ENCODE measurements at regions not wholly inside any gene's neighbourhood (a gene's known extent, or its start where the extent isn't known, plus 50 kb on each side); places are given as distances from the start of the nearest gene placed in this dataset.

DNA sequence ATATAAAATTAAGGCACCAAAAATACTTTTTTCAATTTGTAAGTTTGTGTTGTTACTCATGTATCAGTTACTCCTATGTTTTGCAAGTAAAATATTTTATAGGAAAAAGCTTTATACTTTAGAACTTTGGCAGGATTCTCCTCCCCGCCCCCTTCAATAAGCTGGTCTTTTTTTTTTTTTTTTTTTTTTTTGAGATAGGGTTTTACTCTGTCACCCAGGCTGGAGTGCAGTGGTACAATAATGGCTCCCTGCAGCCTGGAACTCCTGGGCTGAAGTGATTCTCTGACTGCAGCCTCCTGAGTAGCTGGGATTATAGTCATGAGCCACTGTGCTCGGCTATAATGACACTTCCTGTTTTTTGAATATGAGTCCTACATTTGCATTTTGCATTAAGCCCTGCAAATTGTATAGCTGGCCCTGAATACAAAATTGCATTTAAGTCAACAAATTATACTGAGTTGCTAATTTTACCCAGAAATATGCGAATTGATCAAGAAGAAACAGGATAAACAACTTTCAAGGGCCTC is 192.9 kb downstream of the PIK3R1 start:
- no peak for DNase-seq

DNA sequence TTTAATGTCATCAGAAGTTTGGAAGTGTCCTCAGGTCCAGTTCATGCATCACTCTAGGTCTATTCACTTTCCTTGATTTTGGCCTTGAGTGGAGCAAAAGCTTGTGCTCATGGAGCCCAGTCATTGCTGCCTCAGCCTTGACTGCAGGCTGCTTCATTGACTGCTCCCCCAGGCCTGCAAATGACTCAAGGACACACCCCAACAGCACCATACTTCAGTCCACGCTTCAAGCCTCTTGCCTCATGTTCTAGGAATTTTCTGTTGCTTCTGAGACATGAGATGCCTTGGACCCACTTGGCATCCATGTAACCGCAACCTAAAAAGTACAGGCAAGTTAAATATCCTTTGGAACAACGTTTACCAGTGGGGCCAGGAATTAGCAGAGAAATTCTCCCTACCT is 193.7 kb downstream of the PIK3R1 start:
- DNase-seq, result no peak

DNA sequence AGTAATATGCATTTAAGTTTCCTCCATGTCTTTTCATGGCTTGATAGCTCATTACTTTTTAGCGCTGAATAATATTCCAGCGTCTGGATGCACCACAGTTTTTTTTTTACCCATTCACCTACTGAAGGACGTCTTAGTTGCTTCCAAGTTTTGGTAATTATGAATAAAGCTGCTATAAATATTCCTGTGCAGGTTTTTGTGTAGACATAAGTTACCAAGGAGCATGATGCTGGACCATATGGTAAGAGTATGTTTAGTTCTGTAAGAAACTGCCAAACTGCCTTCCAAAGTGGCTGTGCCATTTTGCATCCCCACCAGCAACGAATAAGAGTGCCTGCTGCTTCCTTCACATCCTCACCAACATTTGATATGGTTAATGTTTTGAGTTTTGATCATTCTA is 195.6 kb downstream of the PIK3R1 start:
- no peak for DNase-seq

DNA sequence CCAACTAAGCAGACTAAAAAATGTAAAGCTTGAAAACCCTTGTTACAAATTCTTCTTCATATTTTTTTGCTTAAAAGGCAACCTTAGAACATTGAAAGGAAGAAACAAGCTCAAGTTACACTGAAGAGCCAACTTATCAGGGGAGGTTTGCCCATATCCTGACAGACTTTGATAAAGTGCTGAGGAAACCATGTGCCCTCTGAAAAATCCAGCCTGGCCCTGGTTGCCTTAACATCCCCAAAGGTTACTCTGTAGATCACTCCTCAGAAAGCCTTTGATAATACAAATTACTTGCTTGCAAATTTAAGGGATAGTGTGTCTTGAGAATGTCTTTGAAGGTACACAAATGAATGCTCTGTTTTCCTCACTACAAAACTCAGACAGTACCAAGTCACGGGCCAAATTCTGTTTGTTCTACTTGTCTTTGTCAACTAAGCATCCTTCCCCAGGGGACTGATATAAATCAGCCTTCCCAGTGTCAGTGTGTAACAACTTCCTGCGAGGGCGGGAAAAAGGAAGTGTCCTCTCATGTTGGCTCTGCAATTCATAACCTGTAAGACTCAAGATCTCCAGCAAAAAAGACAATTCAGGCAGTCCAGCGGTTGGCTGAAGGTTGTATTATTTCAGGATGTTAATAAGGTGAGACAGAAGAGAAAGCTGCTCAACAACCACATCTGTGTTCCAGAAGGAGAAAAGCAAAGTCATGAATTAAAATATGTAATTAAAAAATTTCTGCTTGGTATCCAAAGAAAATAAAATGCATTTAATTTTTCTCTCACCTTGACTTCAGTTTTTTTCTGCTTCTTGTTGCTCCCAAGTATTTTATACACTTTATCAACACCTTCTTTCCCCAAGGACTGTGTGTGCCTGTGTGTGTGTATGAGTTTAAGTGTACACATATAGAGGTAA is 199.9 kb downstream of the PIK3R1 start:
- no peak for DNase-seq

DNA sequence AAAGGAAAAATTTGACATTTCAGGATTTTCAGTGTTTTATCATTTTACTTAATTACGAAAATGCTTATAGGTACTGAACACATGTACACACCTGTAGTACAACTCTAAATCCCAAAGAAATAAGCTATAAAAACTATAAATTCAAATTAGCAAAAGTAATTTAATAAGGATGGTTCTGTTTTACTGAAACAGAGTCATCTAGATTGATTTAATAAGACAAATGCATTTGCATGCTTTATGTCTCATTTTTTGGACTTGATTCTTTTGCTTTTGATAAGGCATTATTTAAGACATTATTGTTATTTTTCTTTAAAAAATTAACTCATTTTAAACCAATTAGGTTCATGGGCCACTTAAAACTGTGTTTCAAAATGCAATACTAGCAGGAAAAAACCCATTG is 201.2 kb downstream of the PIK3R1 start:
- no peak for DNase-seq

DNA sequence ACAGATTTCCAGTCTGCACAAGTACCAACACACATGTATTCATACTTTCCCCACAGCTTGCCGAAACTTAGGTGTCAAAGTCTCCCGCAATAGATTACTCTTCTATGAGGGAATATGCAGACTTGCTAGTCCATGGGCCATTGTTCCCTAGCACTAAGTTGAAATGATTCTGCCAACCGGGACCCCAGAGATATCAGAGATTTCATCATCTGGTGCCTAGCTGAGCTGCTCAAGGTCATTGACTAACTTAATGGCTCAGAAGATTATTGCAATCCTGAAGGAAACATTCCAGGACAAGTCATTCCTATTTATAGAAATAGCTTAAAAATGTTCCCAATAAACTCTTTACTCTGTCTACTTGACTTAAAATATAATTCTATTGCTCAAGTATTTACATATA is 202.6 kb downstream of the PIK3R1 start:
- DNase-seq, result no peak

DNA sequence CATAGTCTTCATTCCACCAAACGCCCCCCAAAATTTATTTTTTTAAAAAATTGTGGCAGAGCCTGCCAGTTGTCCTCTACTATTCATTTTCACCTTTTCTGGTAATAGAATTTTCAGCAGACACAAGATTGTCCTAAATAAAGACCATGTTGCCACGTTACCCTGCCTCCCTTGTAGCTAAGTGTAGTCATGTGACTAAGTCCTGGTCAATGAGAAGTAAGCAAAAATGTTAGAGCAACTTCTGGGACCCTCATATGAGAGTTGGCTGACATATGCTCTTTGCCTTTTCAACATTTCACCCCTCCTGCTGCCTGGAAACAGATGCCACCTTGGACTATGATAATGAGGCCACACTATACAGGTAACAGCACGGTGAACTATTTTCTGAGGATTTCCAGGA is 203.1 kb downstream of the PIK3R1 start:
- DNase-seq, result no peak

DNA sequence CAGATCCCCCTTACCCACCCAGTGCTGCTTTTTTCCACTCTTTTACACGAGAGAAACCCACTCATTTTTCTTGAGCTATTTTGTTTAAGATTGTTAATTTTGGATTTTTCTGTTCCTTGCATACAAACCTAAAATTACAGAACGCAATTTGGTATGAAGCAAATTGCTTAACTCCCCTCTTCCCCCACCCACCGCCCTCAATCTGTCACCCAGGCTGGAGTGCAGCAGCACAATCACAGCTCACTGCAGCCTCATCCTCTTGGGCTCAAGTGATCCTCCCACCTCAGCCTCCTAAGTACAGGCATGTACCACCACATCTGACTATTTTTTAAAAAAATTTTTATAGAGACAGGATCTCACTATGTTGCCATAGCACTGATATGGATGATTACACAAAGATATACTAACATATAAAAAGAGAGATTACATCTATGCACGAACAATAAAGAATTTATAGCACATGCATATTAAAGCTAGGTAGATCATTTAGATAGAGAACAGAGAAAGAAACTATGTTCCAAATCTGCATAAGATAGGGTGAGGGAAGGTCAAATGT is 203.6 kb downstream of the PIK3R1 start:
- DNase-seq, result no peak

DNA sequence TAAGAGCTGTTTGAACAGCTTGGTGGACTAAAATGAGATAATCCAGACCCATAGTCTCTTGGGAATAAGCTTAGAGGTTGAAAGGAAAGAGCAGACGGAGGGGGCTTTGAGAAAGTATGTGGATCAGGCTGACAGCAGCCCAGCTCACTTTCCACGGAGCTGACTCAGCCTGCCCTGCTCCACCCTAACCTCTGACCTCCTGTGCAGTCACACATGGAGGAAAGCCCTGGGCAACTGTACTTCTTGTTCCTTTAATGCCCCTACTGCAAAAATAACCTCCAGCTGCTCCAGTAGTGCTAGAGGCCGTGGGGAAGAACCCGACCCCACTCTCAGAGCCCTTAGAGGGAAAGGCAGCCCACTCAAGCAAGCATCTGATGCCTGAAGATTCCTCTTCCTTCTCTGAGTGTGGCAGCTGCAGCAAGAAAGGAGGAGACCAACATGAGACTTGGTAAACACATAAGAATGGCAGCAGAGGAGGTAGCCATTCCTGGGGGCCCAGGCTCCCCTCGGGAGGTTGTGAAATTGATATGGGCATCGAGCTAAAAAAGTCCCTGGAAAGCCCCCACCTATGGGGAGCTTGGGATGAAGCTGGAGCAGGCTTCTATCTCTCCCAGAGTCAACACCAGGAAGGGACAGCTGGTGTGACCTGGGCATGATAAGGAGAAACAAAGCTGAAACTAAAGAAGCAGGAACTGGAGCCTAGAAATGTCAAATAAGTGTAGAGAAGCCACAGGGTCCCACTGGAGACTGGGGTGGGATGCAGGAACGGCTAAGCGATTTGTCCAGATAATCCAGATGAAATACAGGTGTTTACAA is 204.3 kb downstream of the PIK3R1 start:
- no peak for DNase-seq

DNA sequence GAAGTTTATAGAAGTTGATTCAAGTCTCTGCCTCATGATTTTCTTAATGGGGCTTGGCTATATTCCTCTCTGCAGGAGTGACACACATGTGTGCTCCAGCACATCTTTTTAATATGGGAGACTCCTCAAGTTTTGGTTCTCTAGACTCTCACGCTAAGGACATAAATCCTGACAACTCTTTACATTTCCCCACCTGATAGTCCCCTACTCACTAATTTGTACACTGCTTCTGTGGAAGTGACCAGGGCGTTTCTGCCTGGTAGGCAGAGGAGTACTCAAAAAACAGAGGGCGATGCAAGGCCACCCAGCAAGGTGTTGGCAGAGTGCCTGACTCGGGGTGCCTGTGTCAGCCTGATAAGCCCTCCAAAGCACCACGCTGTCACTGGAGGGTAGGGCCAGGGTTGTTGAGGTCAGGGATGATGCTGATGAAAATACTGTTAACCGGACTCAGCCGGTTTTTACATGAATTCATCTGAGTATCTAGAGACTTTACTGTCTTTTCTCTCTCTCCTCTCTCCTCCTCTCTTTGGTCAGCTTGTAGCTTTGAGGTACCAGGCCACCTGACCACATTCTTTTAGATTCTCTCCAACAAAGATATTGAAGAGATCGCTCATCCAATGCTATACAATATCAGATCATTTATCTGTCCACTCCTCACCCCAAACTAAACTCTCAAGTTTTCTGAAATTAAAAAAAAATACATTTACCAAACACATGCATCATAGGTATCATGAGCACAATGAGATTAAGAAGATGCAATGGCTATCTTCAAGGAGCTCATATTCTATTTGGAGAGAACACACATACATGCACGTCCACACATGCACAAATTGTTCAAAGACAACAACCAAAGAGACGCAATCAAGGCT is 205.2 kb downstream of the PIK3R1 start:
- DNase-seq, result no peak

DNA sequence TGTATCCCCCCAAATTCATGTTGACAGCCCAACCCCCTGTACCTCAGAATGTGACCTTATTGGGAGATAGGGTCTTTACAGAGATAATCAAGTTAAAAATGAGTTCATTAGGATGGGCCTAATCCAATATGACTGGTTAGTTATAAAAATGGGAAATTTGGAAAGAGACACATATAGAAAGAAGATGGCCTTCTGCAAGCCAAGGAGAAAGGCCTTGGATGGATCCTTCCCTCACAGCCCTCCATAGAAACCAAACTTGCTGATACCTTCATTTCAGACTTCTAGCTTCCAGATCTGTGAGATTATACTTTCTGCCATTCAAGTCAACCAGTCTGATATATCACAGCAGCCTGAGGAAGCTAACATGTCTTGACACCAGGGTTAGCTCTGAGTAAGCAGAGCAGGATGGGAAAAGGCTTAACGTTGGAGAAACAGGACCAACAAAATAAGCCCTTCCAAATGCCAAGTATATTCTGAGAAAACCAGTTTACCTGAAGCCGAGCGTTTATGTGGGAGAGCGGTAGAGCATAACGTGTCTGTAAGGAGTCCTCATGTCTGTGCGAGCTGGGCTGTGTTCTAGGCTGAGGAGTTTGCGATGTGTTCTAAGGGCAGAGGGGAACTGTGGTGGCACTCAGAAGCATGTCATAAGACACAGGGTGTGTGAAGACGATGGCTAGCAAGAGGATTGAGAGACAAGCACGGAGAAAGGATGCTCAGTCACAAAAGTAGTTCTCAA is 206.1 kb downstream of the PIK3R1 start:
- DNase-seq, result no peak

DNA sequence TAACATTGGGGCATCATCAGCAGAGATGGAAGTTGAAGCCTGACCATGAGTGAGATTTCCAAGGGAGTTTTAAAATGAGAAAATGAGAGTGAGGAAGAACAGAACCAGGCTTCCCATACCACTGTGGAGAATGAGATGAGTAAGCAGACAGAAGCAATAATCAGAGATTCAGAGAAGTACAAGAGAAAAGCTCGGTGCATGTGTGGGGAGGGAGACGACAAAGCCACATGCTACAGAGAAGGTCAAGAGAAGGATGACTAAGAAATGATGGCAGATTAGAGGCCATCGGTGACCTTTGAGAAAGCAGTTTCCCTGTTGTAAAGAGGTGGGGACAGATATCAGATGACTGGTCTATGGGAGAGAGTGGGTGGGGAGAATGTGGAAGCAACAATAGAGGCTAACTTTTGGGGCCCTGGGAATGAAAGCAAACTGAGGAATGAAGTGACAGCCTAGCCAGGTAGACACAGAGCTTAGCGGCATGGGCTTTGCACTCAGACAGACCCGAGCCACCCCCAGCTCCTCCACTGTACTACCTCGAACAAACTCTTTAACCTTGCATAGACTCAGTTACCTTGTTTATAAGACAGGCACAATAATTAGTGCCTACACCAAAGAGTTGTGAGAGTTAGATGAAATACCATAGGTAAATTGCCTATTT is 207.7 kb downstream of the PIK3R1 start:
- DNase-seq, result no peak

DNA sequence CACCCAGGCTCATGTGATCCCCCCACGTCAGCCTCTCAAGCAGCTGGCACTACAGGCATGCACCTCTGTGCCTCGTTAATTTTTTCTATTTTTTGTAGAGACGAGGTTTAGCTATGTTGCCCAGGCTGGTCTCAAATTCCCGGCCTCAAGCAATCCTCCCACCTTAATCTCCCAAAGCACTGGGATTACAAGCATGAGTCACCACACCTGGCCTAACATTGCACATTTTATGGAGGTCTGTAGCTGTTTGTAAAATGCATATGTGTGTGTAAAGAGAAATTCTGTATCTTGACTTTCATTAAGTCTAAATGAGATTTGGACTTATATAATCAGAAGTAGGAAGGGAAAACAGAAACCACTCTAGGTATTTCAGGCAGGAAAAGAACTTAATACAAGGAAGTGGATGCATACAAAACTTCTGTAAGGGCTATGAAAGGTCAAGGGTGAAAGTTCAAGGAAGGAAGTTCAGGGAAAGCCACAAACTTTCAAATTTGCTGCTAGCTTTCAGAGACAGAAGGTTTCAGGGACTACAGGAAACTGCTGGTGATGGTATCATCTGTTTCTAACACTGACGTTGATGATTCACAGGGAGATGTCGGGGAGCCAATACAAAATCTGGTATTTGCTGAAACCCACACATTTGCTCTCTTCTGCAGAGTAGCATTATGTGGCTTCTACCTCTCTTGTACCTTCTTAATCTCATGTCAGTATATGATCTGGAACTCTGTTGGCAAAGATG is 209.4 kb downstream of the PIK3R1 start:
- peak in 1 of 2 donors; percentile 63 for DNase-seq

DNA sequence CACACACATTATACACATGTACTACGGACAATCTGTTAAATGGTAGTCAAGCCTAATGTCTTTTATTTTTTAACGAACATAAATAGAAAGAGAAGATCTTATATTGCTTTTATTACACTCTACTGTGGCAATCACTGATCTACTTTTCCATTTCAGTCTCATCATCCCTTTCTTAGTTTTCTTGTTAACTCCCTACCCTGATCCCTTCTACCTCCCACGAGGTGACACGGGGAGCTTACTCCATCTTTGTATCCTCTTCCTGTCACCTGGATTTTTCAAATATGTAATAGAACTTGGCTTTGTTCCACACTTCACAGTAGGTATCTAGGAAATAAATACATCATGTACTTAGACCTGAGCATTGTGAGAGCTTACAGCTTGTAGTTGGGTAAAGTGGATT is 211.0 kb downstream of the PIK3R1 start:
- no peak for DNase-seq

DNA sequence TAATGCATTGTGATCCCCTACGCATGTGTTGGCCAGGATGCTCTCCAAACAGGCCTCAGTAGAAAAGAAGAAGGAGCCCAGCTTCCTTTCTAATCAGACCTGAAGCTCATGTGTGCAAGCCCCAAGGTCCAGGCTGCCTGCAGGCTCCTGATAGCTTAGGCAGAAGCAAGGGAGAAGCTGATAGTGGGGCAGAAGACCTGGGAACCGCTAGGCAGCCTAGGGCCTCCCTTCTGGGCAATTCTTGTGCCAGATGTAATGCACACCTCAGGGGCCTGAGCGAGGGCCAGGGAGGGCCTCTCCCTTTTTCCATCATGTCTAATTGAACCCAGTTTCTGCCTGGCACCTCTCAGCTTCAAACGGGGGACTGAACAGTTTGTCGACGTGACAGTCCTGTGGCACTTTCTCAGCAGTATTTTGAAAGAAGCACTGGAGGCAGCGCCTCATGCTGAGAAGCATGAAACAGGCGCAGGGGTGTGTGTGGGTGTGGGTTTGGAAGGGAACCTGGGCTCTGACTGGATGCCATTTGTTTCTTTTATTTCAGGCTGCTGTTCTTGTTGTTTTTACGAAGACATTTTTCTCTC is 212.8 kb downstream of the PIK3R1 start:
- no peak for DNase-seq

DNA sequence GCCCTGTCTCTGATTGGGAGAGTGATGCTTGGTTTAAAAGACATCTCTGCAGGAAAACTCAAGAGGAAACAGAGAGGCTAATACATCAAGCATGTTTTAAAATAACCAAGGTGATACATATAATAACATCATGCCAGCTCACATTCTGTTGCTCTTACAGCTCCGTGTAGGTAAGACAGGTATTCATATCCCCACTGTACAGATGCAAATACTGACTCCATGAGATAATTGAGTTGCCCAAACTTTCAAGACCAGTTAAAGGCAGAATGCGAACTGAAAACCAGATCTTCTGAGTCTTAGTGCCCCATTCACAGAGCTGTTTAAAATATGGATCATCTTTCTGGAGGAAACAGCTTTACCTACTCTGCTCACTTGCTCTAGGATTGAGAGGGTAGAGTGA is 214.0 kb downstream of the PIK3R1 start:
- no peak for DNase-seq

DNA sequence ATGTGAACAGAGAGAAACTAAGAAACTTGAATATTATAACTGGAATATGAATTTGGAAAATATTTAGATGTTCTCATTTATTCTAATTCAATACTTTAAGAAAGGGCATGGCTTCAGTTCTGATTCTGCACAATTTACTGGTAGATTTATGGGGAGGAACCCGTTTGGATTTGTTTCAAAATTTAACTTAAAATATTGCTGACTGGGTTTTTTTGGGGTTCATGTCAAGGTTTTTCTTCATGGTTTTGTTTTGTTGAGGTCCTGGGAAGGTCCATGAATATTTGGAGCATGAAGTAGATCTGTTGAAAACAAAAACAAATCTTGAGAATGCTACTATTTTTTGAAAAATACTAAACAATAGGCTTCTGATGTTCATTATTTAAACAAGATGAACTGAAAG is 214.7 kb downstream of the PIK3R1 start:
- no peak for DNase-seq

DNA sequence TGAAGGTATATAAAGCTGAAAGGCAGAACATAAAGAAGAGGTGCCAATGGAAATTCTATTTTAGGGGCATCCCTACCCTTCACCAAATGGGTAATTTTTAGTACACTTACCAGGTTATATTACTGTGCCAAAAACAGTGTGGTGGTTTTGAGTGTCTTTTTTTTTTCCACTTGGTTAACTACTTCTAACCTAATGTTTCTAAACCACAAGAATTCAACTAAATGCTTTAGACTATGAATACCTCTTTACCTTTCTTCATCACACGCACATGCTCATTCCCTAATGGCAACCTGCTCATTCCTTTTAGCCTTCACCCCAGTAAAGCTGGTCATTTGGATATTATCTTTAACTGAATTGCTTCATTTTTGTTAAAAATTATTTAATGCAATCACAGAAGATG is 215.6 kb downstream of the PIK3R1 start:
- no peak for DNase-seq

DNA sequence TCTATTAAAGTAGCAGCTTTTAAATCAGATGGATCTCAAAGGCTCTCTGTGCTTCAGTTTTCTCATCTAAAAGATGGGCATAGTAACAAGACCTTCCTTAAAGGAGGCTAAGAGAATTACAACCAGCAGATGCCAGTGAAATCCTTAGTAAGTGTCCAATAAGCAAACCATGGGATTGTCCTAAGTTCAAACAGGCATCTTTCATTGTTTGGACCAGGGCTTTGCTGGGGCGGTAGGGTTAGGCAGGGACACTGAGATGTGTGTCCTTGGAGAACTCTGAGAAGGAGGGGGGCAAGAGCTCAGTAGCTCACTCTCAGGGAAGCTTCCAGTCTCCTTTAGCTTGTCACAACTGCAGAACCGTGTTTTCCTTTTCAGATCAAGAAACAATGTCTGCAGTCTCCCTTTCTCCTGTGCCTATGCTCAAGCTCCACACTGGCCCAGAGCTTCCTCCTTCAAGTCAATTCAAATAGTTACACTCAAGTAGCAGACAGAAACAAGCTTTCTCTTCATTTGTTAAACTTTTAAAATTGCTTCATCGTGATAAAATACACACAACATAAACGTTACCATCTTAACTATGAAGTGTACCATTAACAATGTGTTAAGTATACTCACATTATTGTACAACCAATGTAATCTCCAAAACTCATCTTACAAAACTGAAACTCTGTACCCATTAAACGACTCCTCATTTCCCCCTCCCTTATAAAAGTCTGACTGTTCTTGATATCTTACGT is 216.2 kb downstream of the PIK3R1 start:
- no peak for DNase-seq

All from CD4-positive, alpha-beta T cell treated with Interferon alpha-2 for 1 hour (primary cell).